GM10248 (cell line): ENCODE measurements at regions not wholly inside any gene's neighbourhood (a gene's known extent, or its start where the extent isn't known, plus 50 kb on each side); places are given as distances from the start of the nearest gene placed in this dataset.

ENCODE experiments used
- CTCF ChIA-PET: fragments of 300-600 bp; sonication (Branson Sonifier 250); formaldehyde crosslinking; extraction: SDS; loops from one replicate; lab custom pipeline; 2021; ENCODE audit warnings: antibody characterized with exemption; lab: Yijun Ruan, JAX
- POLR2A ChIA-PET: fragments of 350-650 bp; sonication (Branson Sonifier 250); formaldehyde crosslinking; extraction: SDS; loops from one replicate; lab custom pipeline; 2020; ENCODE audit warnings: antibody characterized with exemption; lab: Yijun Ruan, JAX
- DNase-seq: peaks from one replicate; pipeline ENCODE4 v3.0.0; 2012; ENCODE audit errors: extremely low spot score
- TF ChIP-seq, protein P1 (sequence below): IDR thresholded peaks from 2 replicates; pipeline ENCODE4 v1.5.1; 2012; ENCODE audit warnings: mild to moderate bottlenecking, low read depth; ENCODE audit errors: extremely low read depth, missing control alignments, control extremely low read depth

DNA sequence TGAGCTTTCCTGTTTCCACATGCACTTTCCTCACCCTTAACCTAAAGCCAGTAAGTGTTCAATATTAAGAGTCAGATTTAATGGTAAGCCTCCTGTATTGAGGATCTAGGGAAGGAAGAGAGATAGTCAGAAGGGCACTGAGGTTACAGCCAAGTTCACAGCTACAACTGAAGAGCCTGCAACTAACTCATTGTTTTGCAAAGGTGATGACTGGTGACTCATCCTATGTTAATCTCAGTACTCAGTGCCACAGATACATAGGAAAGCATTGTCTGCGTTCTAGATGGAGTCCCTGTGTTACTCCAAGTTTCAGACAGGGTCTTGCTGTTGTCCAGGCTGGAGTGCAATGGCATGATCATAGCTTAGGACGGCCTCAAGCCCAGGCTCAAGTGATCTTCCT lies 157.0 kb upstream of the RBM19 start:
- POLR2A ChIA-PET = no interaction called here
- CTCF ChIA-PET = interaction anchor here (0.6 to 1.6 kb wide), 3 partner anchors 11 to 43 kb away, joined by 3 to 4 read pairs (median 3); no protein-coding TSS in a partner anchor
- no peak for DNase-seq
- TF ChIP-seq, protein P1, sequence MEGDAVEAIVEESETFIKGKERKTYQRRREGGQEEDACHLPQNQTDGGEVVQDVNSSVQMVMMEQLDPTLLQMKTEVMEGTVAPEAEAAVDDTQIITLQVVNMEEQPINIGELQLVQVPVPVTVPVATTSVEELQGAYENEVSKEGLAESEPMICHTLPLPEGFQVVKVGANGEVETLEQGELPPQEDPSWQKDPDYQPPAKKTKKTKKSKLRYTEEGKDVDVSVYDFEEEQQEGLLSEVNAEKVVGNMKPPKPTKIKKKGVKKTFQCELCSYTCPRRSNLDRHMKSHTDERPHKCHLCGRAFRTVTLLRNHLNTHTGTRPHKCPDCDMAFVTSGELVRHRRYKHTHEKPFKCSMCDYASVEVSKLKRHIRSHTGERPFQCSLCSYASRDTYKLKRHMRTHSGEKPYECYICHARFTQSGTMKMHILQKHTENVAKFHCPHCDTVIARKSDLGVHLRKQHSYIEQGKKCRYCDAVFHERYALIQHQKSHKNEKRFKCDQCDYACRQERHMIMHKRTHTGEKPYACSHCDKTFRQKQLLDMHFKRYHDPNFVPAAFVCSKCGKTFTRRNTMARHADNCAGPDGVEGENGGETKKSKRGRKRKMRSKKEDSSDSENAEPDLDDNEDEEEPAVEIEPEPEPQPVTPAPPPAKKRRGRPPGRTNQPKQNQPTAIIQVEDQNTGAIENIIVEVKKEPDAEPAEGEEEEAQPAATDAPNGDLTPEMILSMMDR = no peak

DNA sequence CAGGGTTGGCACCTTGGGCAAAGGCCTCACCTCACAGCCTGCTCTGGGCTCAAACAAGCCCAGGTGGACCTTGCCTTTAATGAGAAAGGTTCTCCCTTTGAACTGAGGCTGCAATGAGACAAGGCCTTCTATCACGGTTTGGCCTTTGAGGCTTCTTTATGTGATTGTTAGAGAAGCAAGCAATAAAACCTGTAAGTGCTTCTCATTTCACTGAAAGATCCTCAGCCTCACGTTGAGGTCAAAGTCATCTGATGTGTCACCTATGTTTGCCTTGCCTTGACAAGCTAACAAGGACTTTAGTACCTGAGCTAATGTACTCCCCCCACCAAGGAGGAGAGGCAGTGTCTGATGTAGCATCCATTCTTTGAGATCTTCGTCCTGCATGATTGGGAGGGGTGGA lies 155.9 kb upstream of the RBM19 start:
- no peak for DNase-seq
- CTCF ChIA-PET = interaction anchor here (1.0 to 2.0 kb wide), 3 partner anchors 9 to 44 kb away, joined by 3 to 4 read pairs (median 4); no protein-coding TSS in a partner anchor
- TF ChIP-seq, protein P1 = no peak
- POLR2A ChIA-PET = no interaction called here

DNA sequence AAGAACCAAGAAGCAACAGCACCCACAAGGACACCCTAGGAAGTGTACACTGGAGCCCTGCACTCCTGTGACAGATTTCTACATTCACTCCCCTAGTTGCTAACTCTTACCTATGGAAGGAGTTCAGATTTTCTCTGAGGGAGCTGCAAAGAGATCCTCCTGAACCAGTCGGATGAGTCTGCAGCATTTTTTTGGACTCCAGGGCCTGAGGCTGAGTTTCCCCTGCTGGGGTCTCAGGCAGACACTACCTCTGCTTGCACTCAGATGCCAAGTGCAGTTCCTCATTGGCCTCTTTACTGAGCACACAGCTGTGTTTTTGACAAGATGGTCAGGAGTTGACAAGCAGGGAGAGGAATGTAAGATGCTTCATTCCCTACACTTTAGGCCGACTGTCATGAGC lies 153.2 kb upstream of the RBM19 start:
- POLR2A ChIA-PET = no interaction called here
- CTCF ChIA-PET = no interaction called here
- TF ChIP-seq, protein P1 = no peak
- DNase-seq = no peak

DNA sequence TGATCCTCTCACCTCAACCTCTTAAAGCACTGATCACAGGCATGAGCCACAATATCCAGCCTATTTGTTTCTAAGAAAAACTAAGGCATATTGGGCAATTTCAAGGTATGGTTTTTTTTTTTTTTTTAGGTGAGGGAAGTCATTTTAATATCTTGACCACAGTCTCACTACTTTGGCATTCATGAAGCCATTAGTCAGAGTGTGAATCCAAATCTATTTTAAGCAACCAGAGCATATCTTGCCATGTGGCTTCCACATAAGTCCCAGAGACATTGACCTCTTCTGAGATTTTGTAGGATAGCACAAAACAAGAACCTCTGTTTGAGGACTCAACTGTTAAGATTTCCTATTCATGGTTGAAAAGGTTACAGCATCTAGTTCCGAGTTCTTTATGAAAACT lies 130.3 kb upstream of the RBM19 start:
- no peak for DNase-seq
- ChIA-PET CTCF (no interaction called here), POLR2A (no interaction called here)
- TF ChIP-seq, protein P1 = no peak

DNA sequence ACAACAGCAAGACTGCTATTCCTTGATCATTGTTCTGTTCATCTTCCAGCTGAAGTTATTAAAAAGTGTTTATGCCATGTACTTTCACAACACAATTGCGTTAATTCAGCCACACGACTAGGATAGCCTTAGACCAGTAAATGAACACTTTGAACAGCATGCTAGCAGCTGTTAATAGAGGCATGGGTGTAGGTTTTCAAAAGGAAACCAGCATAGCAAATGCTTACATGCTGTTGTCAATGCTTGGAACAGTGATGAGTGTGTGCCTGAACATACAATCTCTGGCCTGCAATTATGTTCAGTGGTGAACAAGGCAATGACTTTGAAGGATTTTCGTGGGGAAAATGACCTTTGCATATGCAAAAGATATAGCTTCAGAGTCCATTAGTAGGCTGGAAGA lies 127.4 kb upstream of the RBM19 start:
- POLR2A ChIA-PET = no interaction called here
- CTCF ChIA-PET = interaction anchor here (1.6 kb wide), 1 partner anchor 10 kb away, joined by 5 read pairs; no protein-coding TSS in a partner anchor
- TF ChIP-seq, protein P1 = no peak
- DNase-seq = no peak

DNA sequence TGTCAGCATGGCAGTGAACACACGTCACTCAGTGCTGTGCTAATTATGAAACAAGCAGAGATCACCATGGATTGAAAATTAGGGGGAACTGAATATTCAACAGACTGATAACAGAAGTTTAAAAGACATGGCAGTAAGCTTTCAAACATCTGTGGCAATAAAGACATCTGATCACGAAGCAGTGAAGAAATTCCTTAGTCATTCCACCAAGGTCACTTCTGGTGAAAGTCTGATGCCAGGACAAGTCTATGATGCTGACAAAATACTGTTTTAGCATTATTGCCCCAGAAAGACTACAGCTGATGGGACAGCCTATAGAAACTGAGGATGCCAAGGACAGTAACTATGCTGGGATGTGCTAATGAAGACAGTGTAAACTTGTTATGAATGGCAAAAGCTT lies 126.9 kb upstream of the RBM19 start:
- no peak for DNase-seq
- ChIA-PET POLR2A (no interaction called here), CTCF (interaction anchor here (1.6 kb wide), 1 partner anchor 10 kb away, joined by 5 read pairs; no protein-coding TSS in a partner anchor)
- TF ChIP-seq, protein P1 = no peak
